Adrenal gland (tissue), 5 donors: ENCODE measurements at regions not wholly inside any gene's neighbourhood (a gene's known extent, or its start where the extent isn't known, plus 50 kb on each side); places are given as distances from the start of the nearest gene placed in this dataset.

Source experiments
- CTCF ChIP-seq, 6 experiments: fragments of 450-650 bp in 4 of 6; fragments of 200-600 bp in 2 of 6; sonication (generic) in 1 of 6; IDR thresholded peaks; 1 replicate in 5 of 6; 2 replicates in 1 of 6; pipeline versions ENCODE4 v1.5.1 to v1.8.0; 2016 to 2021; ENCODE audit warnings: antibody characterized with exemption in 6 of 6, mild to moderate bottlenecking in 2 of 6, moderate library complexity in 1 of 6
- POLR2A ChIP-seq, 2 donors: fragments of 450-650 bp; IDR thresholded peaks; one replicate each; pipeline ENCODE4 v1.6.1; 2017; ENCODE audit warnings: antibody characterized with exemption in 2 of 2, mild to moderate bottlenecking in 2 of 2, moderate library complexity in 1 of 2
- donor health status: DM: no; HTN: no; CAD: no.

DNA sequence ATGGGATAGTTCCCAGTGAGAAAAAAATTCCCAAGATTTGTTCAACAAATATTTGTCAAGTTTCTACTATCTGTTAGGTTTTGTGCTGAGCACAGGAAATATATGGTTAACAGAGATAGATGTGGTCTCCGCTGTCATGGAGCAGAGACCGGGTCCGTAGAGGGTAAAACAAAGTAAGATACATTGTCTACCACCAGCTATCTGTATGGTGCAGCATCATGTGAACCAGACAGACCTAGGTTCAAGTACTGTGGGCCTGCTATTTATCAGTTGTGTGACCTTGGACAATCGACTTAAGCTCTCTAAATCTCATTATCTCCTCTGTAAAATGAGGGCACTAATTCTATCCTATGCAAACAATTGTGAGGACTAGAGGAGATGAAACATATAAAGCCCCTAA lies 109.8 kb downstream of the DUSP10 start:
- no peak for TF ChIP-seq CTCF (IDR thresholded peaks at IDR 0.05)
- no peak for TF ChIP-seq POLR2A (IDR thresholded peaks at IDR 0.05)
